HL-60 (cell line): ENCODE measurements at regions not wholly inside any gene's neighbourhood (a gene's known extent, or its start where the extent isn't known, plus 50 kb on each side); places are given as distances from the start of the nearest gene placed in this dataset.

Experiments used
- CTCF ChIP-seq: IDR thresholded peaks from one replicate; pipeline ENCODE4 v1.5.1; 2011; ENCODE audit warnings: low read length, control low read depth, inconsistent platforms; ENCODE audit not compliant: insufficient read depth
- GABPA ChIP-seq: IDR thresholded peaks from 2 replicates; pipeline ENCODE4 v1.6.1; 2012; ENCODE audit warnings: low read depth
- POLR2AphosphoS5 ChIP-seq: IDR thresholded peaks from 2 replicates; pipeline ENCODE4 v1.6.1; 2012; ENCODE audit warnings: low read depth
- REST ChIP-seq: IDR thresholded peaks from 2 replicates; pipeline ENCODE4 v1.6.1; 2012; ENCODE audit warnings: low read depth; ENCODE audit not compliant: insufficient replicate concordance

DNA sequence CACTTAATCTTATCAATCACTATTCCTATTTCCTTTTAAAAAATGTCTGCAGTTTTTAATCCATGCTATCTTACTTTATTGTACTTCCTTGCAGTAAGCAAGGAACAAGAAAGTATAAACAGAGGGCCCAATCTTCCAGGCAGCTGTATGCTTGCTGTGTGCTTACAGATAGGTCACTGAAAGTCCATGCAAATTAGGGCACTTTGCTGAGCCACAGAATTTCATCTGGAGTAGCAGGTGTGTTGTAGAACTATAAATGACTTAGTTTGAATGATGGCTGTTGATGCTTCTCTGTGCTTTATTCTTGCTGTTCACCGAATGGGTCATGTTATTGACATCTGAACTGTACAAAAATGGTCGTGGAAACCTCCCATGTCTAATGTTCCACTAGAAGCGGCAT is 154.6 kb downstream of the ATOH1 start:
- TF ChIP-seq CTCF, result no peak
- TF ChIP-seq POLR2AphosphoS5, result no peak
- TF ChIP-seq REST, result no peak
- TF ChIP-seq GABPA, result no peak
